HFFc6 (cell line): ENCODE measurements at regions not wholly inside any gene's neighbourhood (a gene's known extent, or its start where the extent isn't known, plus 50 kb on each side); places are given as distances from the start of the nearest gene placed in this dataset.

Experiments
- DNase-seq: peaks from one replicate; pipeline ENCODE4 v3.0.0-alpha.2; 2018
- H3K27ac Mint-ChIP-seq: 2 replicates; pipeline ENCODE4 v1.8.0; 2020; ENCODE audit warnings: mild to moderate bottlenecking, mixed read lengths
- H3K27me3 Mint-ChIP-seq: 2 replicates; pipeline ENCODE4 v1.8.0; 2021; ENCODE audit warnings: mild to moderate bottlenecking, moderate library complexity, mixed read lengths; ENCODE audit not compliant: insufficient read depth
- H3K36me3 Mint-ChIP-seq: 2 replicates; pipeline ENCODE4 v1.8.0; 2021; ENCODE audit warnings: low read depth, mixed read lengths
- H3K4me1 Mint-ChIP-seq: 2 replicates; pipeline ENCODE4 v1.8.0; 2020; ENCODE audit warnings: low read depth, mixed read lengths
- H3K4me3 Mint-ChIP-seq: 2 replicates; pipeline ENCODE4 v1.8.0; 2020; ENCODE audit warnings: mild to moderate bottlenecking, moderate library complexity, mixed read lengths
- H3K9me3 Mint-ChIP-seq: 2 replicates; pipeline ENCODE4 v1.8.0; 2020; ENCODE audit warnings: mild to moderate bottlenecking, mixed read lengths
- CTCF ChIP-seq: fragments of 200-600 bp; sonication (generic); IDR thresholded peaks from 2 replicates; pipeline ENCODE4 v1.5.0; 2021; ENCODE audit warnings: antibody characterized with exemption, mild to moderate bottlenecking

GRCh38 chr9:78541868-78542443 is 245.0 kb downstream of the PSAT1 start:
- TF ChIP-seq CTCF: no peak

GRCh38 chr9:78542491-78543181 is 245.7 kb downstream of the PSAT1 start:
- no peaks in the 10 kb centered on the region for H3K9me3 Mint-ChIP-seq
- TF ChIP-seq CTCF: no peak
- H3K4me1 Mint-ChIP-seq: peaks cover 43% of the 10 kb centered on the region
- no peaks in the 10 kb centered on the region for H3K36me3 Mint-ChIP-seq
- no peak overlapping the region for H3K4me3 Mint-ChIP-seq
- no peak for DNase-seq
- no peak overlapping the region for H3K27ac Mint-ChIP-seq
- peaks cover 5% of the 10 kb centered on the region for H3K27me3 Mint-ChIP-seq

More at GRCh38 chr9:78541868-78542443, 245.0 kb downstream of the PSAT1 start:
- H3K9me3 Mint-ChIP-seq: no peaks in the 10 kb centered on the region
- H3K27ac Mint-ChIP-seq: no peak overlapping the region
- no peak overlapping the region for H3K4me3 Mint-ChIP-seq
- DNase-seq: no peak
- peaks cover 4% of the 10 kb centered on the region for H3K27me3 Mint-ChIP-seq
- H3K36me3 Mint-ChIP-seq: no peaks in the 10 kb centered on the region
- H3K4me1 Mint-ChIP-seq: peaks cover 43% of the 10 kb centered on the region

GRCh38 chr9:78543353-78543752 is 246.4 kb downstream of the PSAT1 start:
- H3K36me3 Mint-ChIP-seq: no peaks in the 10 kb centered on the region
- H3K9me3 Mint-ChIP-seq: no peaks in the 10 kb centered on the region
- no peak overlapping the region for H3K4me3 Mint-ChIP-seq
- H3K27ac Mint-ChIP-seq: no peak overlapping the region
- H3K4me1 Mint-ChIP-seq: peaks cover 37% of the 10 kb centered on the region
- no peak for TF ChIP-seq CTCF
- H3K27me3 Mint-ChIP-seq: peaks cover 5% of the 10 kb centered on the region
- DNase-seq: no peak

GRCh38 chr9:78544230-78544629 is 247.3 kb downstream of the PSAT1 start:
- no peak for TF ChIP-seq CTCF
- Mint-ChIP-seq H3K36me3 (no peaks in the 10 kb centered on the region), H3K9me3 (no peaks in the 10 kb centered on the region), H3K4me3 (no peak overlapping the region), H3K27me3 (peaks cover 9% of the 10 kb centered on the region), H3K4me1 (peaks cover 28% of the 10 kb centered on the region), H3K27ac (no peak overlapping the region)
- DNase-seq: no peak

- DNase-seq: no peak
- Mint-ChIP-seq H3K27ac (no peak overlapping the region), H3K9me3 (no peaks in the 10 kb centered on the region), H3K27me3 (peaks cover 9% of the 10 kb centered on the region), H3K4me1 (peaks cover 6% of the 10 kb centered on the region), H3K4me3 (no peak overlapping the region), H3K36me3 (peaks cover 3% of the 10 kb centered on the region; the same call in 1 of the 2 replicates)
- no peak for TF ChIP-seq CTCF
Measured at GRCh38 chr9:78547831-78548230, 250.9 kb downstream of the PSAT1 start.
